HUDEP-2 (cell line): ENCODE measurements at regions not wholly inside any gene's neighbourhood (a gene's known extent, or its start where the extent isn't known, plus 50 kb on each side); places are given as distances from the start of the nearest gene placed in this dataset.
"Not testable (repeated sequence)": the region's sequence is repeated elsewhere in the genome, so short reads cannot be mapped to it uniquely, and the experiment has no call there.

ENCODE experiments used
- DNase-seq, 76 experiments: peaks; one replicate each; lab custom pipeline; 2025; ENCODE audit not compliant: unreplicated experiment in 76 of 76; lab: John Stamatoyannopoulos, UW

- no peak for DNase-seq
These were observed 161.5 kb downstream of the SOX3 start for GRCh38 chrX:140343226-140343868.

- DNase-seq = no peak
These were observed 162.5 kb downstream of the SOX3 start for GRCh38 chrX:140342410-140342809.

DNA sequence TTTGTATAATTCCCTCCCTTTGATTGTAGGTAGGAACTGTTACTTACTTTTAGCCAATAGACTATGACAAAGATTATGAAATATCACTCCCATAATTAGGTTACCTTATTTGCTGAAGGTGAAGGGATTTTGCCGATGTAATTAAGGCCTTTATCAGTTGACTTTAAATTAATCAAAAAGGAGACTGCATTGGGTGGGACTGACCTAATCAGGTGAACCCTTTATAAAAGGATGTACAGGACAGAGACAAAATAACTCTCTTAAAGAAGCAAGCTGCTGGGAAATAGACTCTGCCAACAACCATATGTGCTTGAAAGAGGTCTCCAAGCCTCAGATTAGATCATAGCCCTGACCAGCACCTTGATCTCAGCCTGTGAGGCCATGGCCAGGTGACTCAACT, 167.6 kb downstream of the SOX3 start:
- DNase-seq = no peak

DNA sequence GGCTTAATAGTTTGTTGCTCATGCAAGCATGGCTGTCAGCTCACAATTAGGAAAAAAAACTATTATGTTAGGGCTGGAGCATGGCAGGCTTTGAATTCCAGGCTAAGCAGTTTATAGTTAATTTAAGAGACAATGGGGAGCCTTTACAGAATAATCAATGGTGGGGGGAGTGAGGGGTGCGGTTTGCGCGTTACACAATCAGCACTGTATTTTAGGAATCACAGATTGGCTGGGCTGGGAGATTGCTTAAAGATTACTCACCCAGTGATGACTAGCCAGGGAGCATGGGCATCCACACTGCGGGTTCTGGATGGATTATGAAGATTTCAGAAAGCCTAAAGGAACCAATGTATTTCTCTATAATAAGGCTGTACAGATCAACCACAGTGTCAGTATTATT, 186.6 kb downstream of the SOX3 start:
- DNase-seq = no peak

- no peak for DNase-seq
These were observed 187.4 kb downstream of the SOX3 start for GRCh38 chrX:140317462-140317861.

DNA sequence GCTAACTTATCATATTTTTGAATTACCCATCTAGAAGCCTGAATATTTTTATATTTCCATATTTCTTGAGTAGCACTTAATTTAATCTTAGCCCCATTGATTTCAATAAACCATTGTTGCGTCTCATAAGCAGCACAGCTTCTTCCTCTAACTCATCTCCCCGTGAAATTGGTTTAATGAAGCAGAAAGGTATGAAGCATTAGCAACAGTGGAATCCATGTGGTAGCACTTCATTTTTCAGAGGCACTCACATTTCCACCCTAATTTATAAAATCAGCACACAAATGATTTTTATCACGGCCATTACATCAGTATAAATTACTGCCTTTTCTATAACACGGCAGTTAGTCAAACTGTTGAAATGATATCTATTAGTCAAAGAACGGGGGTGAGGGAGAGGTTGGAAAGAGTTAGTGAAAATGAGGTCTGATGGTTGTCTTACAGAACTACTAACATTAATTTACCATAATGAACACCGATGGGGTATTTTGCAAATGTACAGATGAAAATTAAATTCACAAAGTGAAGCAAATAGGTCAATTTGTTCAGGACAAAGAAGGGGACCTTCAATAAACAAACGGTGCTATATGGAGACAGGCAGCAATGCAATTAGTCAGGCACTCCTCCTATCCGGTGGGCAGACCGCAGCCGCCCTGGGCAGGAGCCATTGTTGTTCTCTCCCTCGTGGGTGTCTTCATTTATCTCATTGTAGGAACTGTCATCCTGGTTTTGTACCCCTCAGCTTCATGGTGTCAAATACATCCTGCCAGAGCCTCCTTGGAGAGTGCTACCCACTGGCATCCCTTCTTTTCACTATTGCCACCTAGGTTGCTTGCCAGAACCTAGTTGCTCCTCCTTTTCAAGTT, 205.7 kb downstream of the SOX3 start:
- no peak for DNase-seq

- DNase-seq = no peak
These were observed 207.6 kb downstream of the SOX3 start for GRCh38 chrX:140297273-140297672.

DNA sequence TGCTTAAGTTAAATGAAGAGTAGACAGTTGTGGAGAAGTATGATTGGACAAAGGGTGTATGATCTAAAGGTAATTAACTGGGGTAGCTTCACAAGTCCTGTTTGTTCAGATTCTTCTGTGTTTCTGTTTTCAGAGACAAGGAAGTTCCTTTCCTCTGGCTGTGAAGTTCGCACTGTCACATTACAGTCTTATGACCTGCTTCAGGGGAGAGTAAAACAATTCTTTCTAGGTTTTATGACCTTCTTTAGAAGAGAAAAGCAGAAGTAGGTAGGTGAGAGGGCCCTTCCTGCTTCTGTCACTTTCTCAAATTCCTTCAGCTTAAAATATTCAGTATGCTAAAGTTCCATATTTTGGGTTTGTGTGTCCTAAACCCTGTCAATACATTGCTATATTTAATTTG, 211.9 kb downstream of the SOX3 start:
- DNase-seq = no peak

DNA sequence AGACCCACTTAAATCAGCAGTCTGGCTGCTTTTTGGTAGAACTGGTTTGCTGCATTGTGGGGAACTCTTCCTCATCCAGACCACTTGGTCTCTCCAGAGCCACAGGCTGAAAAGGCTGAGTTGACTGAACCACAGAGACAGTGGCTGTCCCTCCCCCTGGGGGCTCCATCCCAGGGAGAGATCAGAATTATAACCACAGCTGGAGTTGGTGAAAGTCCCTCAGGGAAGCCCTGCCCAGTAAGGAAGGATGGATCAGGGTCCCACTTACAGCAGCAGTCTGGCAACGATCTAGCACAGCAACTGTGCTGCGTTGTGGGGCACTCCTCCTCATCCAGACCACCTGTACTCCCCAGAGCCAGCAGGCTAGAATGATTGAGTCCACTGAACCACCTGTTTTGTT, 212.7 kb downstream of the SOX3 start:
- no peak for DNase-seq

DNA sequence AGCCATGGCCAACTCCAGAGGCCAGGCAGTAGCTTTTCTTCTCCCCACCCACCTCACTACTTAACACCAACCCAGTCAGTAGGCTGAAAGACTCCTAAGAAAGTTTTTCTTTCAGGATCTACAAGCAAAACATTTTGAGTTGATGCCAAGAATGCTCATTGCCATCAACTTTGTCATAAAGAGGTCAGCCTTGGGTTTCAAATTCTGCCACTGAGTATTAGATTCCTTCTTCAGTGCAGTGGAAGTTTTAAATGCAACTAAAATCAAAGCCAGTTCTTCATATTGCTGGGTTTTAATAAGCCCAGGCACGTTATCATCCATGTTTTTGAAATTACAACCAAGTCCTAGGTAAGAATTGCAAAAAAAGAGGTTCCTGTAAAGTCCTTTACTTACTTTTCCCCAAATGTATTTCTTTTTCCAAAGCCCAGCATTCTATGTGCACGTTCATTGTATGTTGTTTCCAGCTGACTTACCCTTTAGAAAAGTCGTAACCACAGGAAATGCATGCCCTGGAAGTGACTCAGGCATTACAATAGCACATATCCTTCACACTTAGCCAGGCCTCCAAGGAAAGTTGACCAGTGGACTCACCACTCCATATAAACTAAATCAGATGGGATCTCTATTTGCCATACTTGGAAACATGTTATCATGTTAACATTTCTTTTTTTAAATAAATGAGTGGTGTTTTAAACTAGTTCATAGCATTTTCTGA, 229.9 kb downstream of the SOX3 start:
- no peak for DNase-seq

DNA sequence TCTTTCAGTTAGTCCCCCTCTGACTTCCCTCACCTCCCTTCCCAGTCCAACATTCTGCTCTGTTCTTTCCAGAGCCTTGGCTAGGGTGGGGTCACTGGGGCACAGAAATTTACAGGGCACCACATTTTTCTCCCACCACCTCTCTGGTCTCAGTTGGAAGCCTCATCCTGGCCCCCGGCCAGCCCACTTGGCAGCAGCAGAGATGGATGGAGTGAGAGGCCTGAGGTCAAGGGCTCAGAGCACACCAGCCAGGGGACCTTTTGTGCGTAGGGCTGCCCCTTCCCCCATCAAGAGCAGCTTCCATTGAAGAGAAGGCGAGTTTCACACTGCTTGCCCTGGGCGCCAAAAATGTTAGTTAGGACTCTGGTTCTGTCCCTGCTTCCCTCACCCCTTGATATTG, 230.9 kb downstream of the SOX3 start:
- DNase-seq = no peak

DNA sequence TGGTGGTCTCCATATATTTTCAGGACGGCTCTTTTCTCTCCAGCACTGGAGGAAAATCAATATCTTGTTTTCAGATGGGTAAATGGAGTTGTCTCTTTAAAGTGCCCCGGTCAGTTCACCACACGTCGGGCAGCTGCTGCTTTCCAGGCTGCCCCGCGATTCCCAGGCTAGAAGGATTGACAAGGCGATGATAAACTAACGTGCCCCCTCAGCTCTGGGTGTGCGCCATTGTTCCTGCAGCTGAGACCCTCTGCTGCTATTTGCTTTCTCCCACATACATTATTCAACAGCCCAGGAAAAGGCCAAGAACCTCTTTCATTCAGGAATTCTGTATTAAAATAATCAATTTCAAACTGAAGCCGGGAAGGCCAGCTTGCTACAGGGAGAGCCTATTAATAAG, 254.5 kb downstream of the SOX3 start:
- DNase-seq = no peak

GRCh38 chrX:140249088-140249487, 255.8 kb downstream of the SOX3 start:
- no peak for DNase-seq

DNA sequence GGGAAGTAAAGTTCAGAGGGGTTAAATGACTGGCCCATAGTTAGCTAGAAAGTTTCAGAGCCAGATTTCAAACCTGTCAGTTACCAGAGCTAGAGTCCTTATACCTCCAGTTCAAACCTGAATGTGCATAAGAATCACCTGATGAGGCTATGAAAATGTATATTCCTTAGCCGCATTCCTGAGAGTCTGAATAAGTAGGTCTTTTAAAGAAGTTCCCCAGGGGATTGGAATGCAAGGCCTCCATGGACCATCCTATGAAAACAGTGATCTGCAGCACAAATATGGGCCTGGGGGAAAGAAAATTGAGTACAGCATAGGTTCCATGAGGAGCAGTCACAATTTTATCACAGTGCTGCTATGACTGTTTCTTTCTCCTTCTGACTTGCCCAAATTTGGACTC, 263.9 kb upstream of the CXorf66 start:
- DNase-seq = no peak

- not testable (repeated sequence) for DNase-seq
These were observed 260.7 kb upstream of the CXorf66 start for GRCh38 chrX:140226037-140226436.

DNA sequence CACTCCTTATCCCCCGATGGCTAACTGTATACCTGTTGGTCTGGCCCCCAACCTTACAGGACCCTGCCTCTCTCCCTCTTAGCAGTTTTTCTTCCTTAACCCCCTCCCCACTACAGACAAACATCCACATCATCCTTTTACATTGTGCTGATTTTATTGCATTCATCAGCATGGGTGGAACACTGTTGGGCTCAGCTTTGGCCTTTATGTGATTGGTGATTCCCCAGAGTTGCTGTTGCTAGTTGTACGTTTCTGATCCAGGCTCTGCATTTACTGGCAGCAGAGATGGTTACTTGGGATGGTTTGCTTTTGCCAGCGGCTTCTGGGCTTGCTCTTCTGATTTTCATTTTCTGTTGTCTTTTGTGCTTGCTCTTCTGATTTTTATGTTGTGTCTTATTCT, 250.6 kb upstream of the CXorf66 start:
- DNase-seq = not testable (repeated sequence)

GRCh38 chrX:140214518-140214917, 249.2 kb upstream of the CXorf66 start:
- not testable (repeated sequence) for DNase-seq

GRCh38 chrX:140206657-140207056, 241.3 kb upstream of the CXorf66 start:
- DNase-seq = no peak

GRCh38 chrX:140190441-140191108, 225.3 kb upstream of the CXorf66 start:
- DNase-seq = no peak

DNA sequence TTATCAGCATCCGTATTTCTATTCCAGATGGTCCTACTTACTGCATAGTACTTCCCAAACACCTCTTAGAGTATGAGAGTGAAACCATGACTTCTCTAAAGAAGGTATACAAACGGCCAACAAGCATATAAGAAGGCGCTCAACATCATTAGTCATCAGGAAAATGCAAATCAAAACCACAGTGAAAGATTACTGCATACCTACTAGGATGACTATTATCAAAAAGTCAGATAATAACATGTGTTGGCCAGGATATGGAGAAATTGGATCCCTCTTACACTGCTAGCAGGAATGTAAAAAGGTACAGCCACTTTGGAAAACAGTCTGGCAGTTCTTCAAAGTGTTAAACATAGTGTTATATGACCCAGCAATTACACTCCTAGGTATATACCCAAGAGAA, 215.3 kb upstream of the CXorf66 start:
- no peak for DNase-seq

GRCh38 chrX:140177821-140178220, 212.5 kb upstream of the CXorf66 start:
- no peak for DNase-seq
